ENCODE measurements at regions not wholly inside any gene's neighbourhood (a gene's known extent, or its start where the extent isn't known, plus 50 kb on each side); places are given as distances from the start of the nearest gene placed in this dataset.

GRCh38 chr1:187396226-187396625, 567.5 kb downstream of the PLA2G4A start:
- no peak for TF ChIP-seq POLR2A (IDR thresholded peaks at IDR 0.05)
- TF ChIP-seq CTCF (IDR thresholded peaks at IDR 0.05) = no peak

Measured in right lobe of liver (tissue), 4 donors.